ENCODE measurements at regions not wholly inside any gene's neighbourhood (a gene's known extent, or its start where the extent isn't known, plus 50 kb on each side); places are given as distances from the start of the nearest gene placed in this dataset.

DNA sequence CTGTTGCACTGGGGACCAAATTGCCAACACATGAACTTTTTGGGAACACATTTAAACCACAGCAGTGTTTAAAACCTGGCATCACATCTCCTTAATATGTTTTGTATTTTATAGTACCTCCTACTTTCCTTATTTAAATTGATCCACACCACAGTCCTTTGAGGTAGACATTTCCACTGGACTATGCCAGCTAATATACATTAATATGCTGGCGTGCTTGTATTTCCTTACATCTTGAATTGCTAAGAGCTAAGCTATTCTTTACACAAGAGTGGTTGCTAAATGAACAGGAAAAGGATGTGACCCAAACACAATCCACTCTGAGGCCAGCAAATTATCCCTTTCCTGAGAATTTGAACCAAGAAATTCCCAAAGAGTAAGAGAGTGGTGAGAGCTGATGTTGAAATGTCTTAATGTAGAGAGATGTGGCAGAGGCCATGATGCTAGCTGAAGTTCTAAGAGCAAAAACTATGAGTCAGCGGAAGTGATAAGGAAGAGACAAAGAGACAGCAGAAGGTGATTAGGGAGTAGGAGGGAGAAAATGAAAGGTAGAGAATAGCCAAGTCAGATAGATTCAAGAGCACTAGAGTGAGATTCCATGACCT, 131.2 kb downstream of the CD47 start:
- TF ChIP-seq, protein P1, sequence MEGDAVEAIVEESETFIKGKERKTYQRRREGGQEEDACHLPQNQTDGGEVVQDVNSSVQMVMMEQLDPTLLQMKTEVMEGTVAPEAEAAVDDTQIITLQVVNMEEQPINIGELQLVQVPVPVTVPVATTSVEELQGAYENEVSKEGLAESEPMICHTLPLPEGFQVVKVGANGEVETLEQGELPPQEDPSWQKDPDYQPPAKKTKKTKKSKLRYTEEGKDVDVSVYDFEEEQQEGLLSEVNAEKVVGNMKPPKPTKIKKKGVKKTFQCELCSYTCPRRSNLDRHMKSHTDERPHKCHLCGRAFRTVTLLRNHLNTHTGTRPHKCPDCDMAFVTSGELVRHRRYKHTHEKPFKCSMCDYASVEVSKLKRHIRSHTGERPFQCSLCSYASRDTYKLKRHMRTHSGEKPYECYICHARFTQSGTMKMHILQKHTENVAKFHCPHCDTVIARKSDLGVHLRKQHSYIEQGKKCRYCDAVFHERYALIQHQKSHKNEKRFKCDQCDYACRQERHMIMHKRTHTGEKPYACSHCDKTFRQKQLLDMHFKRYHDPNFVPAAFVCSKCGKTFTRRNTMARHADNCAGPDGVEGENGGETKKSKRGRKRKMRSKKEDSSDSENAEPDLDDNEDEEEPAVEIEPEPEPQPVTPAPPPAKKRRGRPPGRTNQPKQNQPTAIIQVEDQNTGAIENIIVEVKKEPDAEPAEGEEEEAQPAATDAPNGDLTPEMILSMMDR (IDR thresholded peaks at IDR 0.05; ENCODE audit: low read depth, low read length): no peak
- no peak for TF ChIP-seq POLR2A (IDR thresholded peaks at IDR 0.05; ENCODE audit: extremely low read depth, insufficient read length)
- TF ChIP-seq, protein P2, sequence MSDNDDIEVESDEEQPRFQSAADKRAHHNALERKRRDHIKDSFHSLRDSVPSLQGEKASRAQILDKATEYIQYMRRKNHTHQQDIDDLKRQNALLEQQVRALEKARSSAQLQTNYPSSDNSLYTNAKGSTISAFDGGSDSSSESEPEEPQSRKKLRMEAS (IDR thresholded peaks at IDR 0.05; ENCODE audit: low read depth, low read length): no peak
